Suprapubic skin (tissue), 4 donors: ENCODE measurements at regions not wholly inside any gene's neighbourhood (a gene's known extent, or its start where the extent isn't known, plus 50 kb on each side); places are given as distances from the start of the nearest gene placed in this dataset.

Experiments
- DNase-seq, 2 donors: peaks; one replicate each; pipeline ENCODE4 v3.0.0-alpha.2; 2019; ENCODE audit warnings: low spot score in 2 of 2
- H3K27ac ChIP-seq: fragments of 200-600 bp; sonication (generic); one replicate; pipeline ENCODE4 v1.5.1; 2019
- H3K27me3 ChIP-seq: fragments of 200-600 bp; sonication (generic); one replicate; pipeline ENCODE4 v1.5.1; 2019
- H3K36me3 ChIP-seq: fragments of 200-600 bp; sonication (generic); one replicate; pipeline ENCODE4 v1.5.1; 2019
- H3K4me1 ChIP-seq: fragments of 200-600 bp; sonication (generic); one replicate; pipeline ENCODE4 v1.5.1; 2019
- H3K4me3 ChIP-seq: fragments of 200-600 bp; sonication (generic); one replicate; pipeline ENCODE4 v1.5.1; 2019; ENCODE audit warnings: mild to moderate bottlenecking
- H3K9me3 ChIP-seq: fragments of 200-600 bp; sonication (generic); one replicate; pipeline ENCODE4 v1.5.1; 2019
- CTCF ChIP-seq, 2 donors: fragments of 200-600 bp in 1 of 2; fragments of 450-650 bp in 1 of 2; sonication (generic) in 1 of 2; IDR thresholded peaks; one replicate each; pipeline ENCODE4 v1.5.1; 2016 to 2019; ENCODE audit warnings: antibody characterized with exemption in 2 of 2, mild to moderate bottlenecking in 1 of 2, moderate library complexity in 1 of 2
- EP300 ChIP-seq: sonication (generic); formaldehyde crosslinking; IDR thresholded peaks from one replicate; pipeline ENCODE4 v1.6.1; 2017; ENCODE audit warnings: antibody characterized with exemption
- POLR2A ChIP-seq, 2 donors: fragments of 450-650 bp; IDR thresholded peaks; one replicate each; pipeline ENCODE4 v1.6.1; 2017; ENCODE audit warnings: antibody characterized with exemption in 2 of 2, mild to moderate bottlenecking in 2 of 2, moderate library complexity in 2 of 2
- POLR2AphosphoS5 ChIP-seq, 3 donors: sonication (generic); formaldehyde crosslinking; IDR thresholded peaks; one replicate each; pipeline ENCODE4 v1.6.1; 2017; ENCODE audit warnings: antibody characterized with exemption in 3 of 3
- WGBS: methylation state at CpG from one replicate; pipeline ENCODE4 v1.1.5; 2018; 5-methylcytosine and 5-hydroxymethylcytosine counted together

- TF ChIP-seq POLR2A (IDR thresholded peaks at IDR 0.05), result no peak
- no peak for TF ChIP-seq CTCF (IDR thresholded peaks at IDR 0.05)
- TF ChIP-seq EP300, result no peak
- TF ChIP-seq POLR2AphosphoS5 (IDR thresholded peaks at IDR 0.05), result no peak
- no peaks in the 10 kb centered on the region for H3K9me3 ChIP-seq
- no peak overlapping the region for H3K27ac ChIP-seq
- 80% methylated on average over 5 of the region's 5 CpGs for WGBS
- H3K36me3 ChIP-seq, result no peaks in the 10 kb centered on the region
- no peaks in the 10 kb centered on the region for H3K27me3 ChIP-seq
- H3K4me3 ChIP-seq, result no peak overlapping the region
- DNase-seq, result no peak
- H3K4me1 ChIP-seq, result peaks cover 8% of the 10 kb centered on the region
Observed at GRCh38 chr13:60790620-60791019, 393.6 kb downstream of the TDRD3 start.

- DNase-seq, result peak in 1 of 2 donors; percentile 67
- H3K27ac ChIP-seq, result no peak overlapping the region
- 33% methylated on average over 3 of the region's 3 CpGs for WGBS
- H3K27me3 ChIP-seq, result no peaks in the 10 kb centered on the region
- H3K4me1 ChIP-seq, result peaks cover 8% of the 10 kb centered on the region
- no peaks in the 10 kb centered on the region for H3K36me3 ChIP-seq
- H3K9me3 ChIP-seq, result no peaks in the 10 kb centered on the region
- no peak for TF ChIP-seq POLR2A (IDR thresholded peaks at IDR 0.05)
- no peak overlapping the region for H3K4me3 ChIP-seq
Observed at GRCh38 chr13:60788156-60788829, 391.3 kb downstream of the TDRD3 start.

GRCh38 chr13:60787083-60787482, 390.1 kb downstream of the TDRD3 start:
- H3K36me3 ChIP-seq, result no peaks in the 10 kb centered on the region
- H3K27me3 ChIP-seq, result no peaks in the 10 kb centered on the region
- H3K9me3 ChIP-seq, result no peaks in the 10 kb centered on the region
- no peak overlapping the region for H3K27ac ChIP-seq
- TF ChIP-seq POLR2AphosphoS5 (IDR thresholded peaks at IDR 0.05), result no peak
- H3K4me1 ChIP-seq, result peaks cover 8% of the 10 kb centered on the region
- no peak for DNase-seq
- no peak overlapping the region for H3K4me3 ChIP-seq

- H3K4me1 ChIP-seq, result no peaks in the 10 kb centered on the region
- H3K9me3 ChIP-seq, result no peaks in the 10 kb centered on the region
- no peaks in the 10 kb centered on the region for H3K27me3 ChIP-seq
- no peaks in the 10 kb centered on the region for H3K36me3 ChIP-seq
- no peak for TF ChIP-seq POLR2AphosphoS5 (IDR thresholded peaks at IDR 0.05)
- no peak overlapping the region for H3K27ac ChIP-seq
- DNase-seq, result no peak
- no peak overlapping the region for H3K4me3 ChIP-seq
Observed at GRCh38 chr13:60772726-60773125, 375.7 kb downstream of the TDRD3 start.

- no peak for TF ChIP-seq EP300
- TF ChIP-seq POLR2A (IDR thresholded peaks at IDR 0.05), result no peak
- no peak for TF ChIP-seq CTCF (IDR thresholded peaks at IDR 0.05)
- no peak for TF ChIP-seq POLR2AphosphoS5 (IDR thresholded peaks at IDR 0.05)
- Histone ChIP-seq H3K9me3 (no peaks in the 10 kb centered on the region), H3K4me1 (peaks cover 2% of the 10 kb centered on the region), H3K27me3 (no peaks in the 10 kb centered on the region), H3K4me3 (no peak overlapping the region), H3K36me3 (no peaks in the 10 kb centered on the region), H3K27ac (no peak overlapping the region)
- no peak for DNase-seq
- WGBS, result 46% methylated on average over 5 of the region's 5 CpGs
Observed at GRCh38 chr13:60765700-60766411, 368.8 kb downstream of the TDRD3 start.

- Histone ChIP-seq H3K4me1 (peaks cover 23% of the 10 kb centered on the region), H3K4me3 (no peak overlapping the region), H3K9me3 (no peaks in the 10 kb centered on the region), H3K27me3 (no peaks in the 10 kb centered on the region), H3K36me3 (no peaks in the 10 kb centered on the region), H3K27ac (no peak overlapping the region)
- no peak for TF ChIP-seq POLR2A (IDR thresholded peaks at IDR 0.05)
- TF ChIP-seq POLR2AphosphoS5 (IDR thresholded peaks at IDR 0.05), result no peak
- no peak for TF ChIP-seq EP300
- no peak for TF ChIP-seq CTCF (IDR thresholded peaks at IDR 0.05)
- 9% methylated on average over 9 of the region's 9 CpGs for WGBS
- DNase-seq, result no peak
Observed at GRCh38 chr13:60759499-60759898, 362.5 kb downstream of the TDRD3 start.
